Left renal cortex interstitium (tissue), 4 donors: ENCODE measurements at regions not wholly inside any gene's neighbourhood (a gene's known extent, or its start where the extent isn't known, plus 50 kb on each side); places are given as distances from the start of the nearest gene placed in this dataset.

Experiments used
- DNase-seq, 4 donors: peaks; one replicate each; pipeline ENCODE4 v3.0.0-alpha.2; 2013; ENCODE audit warnings: low read depth in 4 of 4, low spot score in 2 of 4, missing footprints in 1 of 4

DNA sequence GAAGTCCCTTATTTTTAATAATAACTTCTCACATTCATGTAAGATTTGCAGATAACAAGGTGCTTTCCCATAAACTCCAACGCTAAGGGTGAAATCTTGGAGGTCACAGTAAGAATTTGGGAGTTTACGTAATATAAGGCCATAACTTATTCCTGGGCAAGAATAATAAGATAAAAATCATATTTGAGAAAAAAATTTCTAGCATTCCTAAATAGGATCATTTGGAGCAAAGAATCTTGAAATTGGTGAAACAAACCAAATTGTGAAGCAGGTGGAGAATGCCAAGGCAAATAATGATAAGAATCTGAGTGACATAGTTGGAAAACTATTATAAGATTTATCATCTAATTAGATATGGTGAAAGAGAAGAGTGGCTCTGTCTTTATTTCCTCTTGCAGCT, 50.4 kb upstream of the FGF16 start:
- no peak for DNase-seq
